A172 (cell line): ENCODE measurements at regions not wholly inside any gene's neighbourhood (a gene's known extent, or its start where the extent isn't known, plus 50 kb on each side); places are given as distances from the start of the nearest gene placed in this dataset.

Experiments
- DNase-seq: peaks from one replicate; pipeline ENCODE4 v3.0.0-alpha.2; 2015; ENCODE audit warnings: low spot score

DNA sequence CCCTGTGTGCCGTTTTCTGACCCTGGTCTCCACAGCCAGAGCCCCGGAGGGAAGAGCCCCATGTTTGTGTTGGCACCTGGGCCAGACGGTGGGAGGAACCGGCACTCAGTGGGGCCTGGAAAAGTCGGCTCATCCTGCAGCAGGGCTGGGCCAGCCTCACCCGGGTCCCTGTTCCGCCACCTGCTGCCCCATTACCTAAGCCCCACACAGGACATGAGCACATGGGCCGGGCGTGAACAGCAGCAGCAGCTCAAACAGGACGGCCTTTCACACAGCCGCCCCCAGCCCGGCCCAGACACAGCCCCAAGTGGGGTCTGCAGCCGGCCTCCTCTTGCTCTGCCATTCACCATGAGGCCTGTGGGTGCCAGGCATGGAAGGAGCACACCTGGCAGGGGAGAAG lies 302.4 kb downstream of the MN1 start:
- DNase-seq = no peak

DNA sequence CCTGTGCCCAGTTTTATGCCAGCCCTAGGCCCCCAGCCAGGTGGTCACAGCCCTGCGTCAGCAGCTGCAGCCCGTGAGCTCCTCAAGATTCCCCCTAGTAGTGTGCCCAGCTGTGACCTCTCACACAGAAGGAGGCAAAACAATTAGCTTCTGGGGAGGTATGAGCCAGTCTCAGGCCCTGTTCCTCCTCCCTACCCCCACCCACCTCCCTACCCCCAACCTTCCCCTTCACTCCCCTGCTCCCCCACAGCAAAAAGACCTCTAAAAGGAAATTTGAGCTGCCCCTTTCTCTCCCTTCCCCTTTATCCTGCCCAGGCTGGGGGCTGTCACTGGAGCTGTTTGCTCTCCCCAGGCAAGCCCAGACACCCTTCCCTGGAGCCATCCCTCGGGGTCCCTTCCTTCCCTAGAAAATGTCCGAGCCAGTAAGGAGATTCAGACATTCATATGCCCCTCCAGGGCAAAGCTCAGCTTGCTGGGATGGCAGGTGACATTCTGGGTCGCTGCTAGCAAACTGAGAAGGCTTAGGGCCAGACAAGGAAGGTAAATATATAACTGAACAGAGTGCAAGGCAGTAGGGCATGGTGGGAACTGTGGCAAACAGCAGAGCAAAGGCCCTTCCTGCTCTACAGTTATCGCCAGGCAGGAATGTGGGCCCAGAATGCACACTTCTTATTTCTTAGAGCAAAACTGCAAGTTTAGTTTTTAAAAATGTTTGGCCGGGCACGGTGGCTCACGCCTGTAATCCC lies 300.2 kb downstream of the MN1 start:
- DNase-seq = no peak

DNA sequence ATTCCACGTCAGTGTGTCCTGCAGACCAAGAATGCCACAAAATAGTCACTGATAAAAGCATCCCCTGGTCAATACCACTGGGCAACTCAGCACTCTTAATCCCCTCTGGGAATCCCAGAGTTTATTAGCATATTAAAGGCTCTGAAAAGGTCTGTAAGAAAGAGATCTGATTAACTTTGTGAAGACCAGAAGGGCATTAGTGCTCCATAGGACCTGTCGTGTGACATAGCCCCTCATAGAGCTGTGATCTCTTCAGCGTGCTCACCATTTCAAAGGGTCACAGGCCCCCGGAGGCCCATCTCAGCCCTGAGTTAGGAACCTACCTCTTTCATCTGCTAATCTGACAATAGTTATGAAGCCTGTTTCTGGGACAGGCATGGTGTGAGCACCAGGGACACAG lies 299.2 kb downstream of the MN1 start:
- no peak for DNase-seq

DNA sequence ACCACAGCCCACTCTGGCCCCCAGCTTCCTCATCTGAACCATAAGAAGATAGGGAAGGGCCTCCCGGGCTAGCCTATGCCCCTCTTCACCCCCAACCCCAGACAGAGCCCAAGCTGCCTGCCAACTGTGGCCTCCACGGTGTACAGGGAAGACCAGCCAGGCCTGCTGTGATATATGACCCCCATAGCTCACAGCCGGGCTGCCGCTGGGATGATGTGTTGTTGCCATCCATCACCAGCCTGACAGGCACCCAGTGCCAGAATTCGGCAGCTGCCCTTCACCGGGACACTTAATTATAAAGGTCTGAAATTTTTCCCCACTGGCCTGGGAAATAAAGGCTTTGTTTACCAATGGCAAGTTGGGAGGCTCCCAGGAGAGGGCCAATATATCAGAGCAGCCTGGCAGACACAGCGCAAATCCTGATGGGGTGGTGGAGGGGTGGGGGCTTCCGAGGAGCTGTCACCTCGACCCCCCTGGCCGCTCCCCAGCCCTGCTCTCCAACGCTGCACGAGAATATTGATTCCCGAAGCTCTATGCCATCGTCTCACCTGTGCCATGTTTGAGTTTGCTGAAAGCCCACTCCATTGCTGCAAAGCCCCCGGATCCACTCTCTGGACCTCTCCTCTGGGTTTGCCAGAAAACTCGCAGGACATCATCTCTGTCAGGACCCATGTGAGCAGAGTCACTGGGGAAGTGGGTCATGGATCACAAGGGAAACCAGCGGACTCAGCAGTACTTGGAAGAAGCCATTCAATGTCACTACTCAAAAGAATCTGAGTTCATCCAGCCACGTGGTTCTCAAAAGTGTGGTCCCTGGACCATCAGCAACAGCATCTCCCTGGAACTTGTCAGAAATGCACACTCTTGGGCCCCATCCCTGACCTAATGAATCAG lies 296.9 kb downstream of the MN1 start:
- no peak for DNase-seq

DNA sequence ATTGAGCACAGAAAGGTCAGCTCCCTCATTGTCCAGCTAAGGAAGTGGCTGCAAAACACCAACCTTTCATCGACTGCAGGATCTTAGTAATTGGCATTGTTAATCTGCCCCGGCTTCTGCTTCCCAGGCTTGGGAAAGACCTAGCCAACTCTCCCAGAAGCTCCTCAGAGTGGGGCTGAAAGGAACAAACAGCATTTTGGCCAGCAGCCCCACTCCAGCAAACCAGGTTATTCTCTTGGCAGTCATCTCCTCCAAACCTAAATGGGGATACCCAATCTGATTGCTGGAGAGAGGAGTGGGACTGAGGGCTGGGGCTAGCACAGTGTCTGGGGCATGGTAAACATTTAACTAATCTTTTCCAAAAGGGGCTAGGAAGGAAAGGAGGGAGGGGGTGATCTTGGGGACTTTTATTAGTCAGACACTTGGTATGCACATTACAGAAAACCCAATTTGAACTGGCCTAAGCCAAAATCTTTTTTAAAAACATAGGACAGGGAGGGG lies 294.4 kb downstream of the MN1 start:
- DNase-seq = no peak

DNA sequence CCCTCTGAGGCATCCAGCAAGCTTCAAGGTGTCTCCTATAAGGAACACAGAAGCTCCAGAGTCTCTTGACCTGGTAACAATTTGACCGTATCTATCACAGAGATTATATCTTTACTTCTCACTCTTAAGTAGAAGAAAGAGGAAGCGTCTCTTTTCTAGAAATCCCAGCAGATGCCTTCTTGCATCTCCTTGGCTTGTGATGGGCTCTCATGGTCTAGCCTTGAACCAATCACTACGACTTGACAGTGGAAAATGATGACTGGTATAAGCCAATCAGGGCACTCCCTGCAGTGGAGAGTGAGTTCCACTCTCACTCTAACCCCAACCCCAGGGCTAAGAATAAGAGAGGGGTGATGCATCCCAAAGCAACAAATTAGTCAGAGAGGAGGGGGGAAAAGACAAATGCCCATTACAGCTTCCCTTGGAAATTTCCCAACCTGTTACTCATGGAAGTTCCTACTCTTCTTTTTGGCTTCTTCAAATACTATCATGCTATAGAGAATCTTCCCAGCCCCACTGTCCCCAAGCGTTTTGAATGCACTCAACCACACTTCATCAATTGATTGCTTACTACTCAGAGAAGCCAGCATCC lies 293.5 kb downstream of the MN1 start:
- no peak for DNase-seq

DNA sequence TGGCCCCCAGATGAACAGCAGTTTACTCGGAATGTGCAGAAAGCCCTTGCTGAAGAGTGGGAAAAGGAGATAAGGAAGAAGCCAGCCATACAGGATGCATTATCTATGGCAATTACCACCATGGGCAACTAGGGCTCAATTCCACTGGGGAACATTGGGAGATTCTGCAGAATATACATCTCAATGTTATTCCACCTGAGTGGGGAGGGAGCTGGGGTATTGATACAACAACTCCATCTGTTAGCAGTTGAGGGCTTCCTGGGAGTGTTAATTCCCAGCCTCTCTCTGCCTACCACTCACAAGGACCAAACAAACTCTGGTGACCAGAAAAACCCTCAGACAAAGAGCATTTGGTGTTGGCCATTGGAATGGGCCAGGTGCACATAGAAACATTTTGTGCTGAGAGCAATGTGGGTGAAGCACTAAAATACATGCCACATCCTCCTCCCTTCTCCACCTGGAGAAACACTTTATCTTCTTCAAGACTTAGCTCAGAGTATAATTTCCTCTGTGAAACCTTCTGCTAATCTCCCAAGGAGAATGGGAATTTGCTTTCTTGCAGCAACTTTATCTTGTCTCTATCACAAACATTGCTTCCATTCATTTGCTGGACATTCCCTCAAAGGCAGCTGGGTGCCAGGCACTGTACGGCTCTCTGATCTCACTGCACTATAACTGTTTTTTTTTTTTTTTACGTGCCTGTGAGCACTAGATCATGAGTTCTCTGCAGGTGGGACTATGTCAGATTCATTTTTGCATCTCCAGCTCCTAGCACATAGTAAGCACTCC lies 292.2 kb downstream of the MN1 start:
- DNase-seq = no peak

DNA sequence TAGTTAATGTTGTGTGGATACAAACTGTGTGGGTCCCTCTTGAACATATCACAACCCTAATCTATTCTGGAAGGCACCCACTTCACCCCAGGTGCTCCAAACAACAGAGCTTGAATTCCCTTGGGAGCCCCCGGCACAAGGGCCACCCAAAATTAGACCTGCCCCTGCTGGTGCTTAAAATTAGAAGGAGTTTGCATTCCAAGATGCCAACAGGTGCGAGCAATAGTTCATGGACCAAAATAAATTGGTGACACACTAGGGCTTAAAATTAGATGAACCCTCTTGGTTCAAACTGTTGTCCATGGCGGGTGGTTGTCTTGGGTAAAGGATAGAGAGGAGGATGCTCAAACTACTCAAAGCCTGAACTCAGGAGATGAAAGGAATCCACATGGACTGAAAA lies 291.5 kb downstream of the MN1 start:
- no peak for DNase-seq

DNA sequence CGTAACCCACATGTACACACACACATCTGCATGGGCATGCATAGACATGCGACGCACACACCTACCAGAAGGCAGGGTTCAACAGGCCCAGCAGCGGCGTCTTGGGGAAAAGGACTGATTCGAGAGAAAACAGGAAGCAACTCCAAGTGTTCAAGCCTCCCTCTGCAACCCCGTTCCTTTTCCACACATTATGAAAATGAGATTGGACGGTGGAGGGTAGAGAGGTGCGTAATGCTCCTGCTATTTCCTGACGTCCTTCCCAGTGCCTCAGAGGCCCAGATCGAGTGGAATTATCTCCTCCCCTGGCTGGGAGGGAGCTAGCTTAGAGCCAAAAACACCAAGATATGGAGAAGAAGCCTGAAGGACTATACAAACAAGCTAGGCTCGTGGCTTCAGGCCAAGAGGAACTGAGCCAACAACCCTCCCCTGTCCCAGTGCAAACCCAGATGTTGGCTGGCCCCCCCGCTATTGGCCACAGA lies 289.2 kb downstream of the MN1 start:
- peak; percentile 83 for DNase-seq

DNA sequence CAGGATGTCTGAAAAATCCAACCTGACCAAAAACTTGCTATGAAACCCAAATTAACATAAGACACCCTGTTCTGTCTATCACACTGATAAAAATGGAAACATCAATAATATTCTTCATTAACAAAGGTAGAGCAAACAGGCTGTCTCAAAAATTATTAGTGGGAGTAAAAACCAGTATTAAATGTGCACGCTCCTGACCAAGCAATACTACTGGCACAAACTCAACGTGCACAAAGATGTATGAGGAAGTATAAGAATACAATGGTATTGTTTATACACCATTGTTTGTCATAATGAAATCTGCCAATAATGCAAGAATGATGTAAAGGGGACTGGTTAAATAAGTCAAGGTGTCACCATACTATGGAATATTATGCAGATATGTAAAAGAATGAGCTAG lies 288.5 kb downstream of the MN1 start:
- DNase-seq = no peak

DNA sequence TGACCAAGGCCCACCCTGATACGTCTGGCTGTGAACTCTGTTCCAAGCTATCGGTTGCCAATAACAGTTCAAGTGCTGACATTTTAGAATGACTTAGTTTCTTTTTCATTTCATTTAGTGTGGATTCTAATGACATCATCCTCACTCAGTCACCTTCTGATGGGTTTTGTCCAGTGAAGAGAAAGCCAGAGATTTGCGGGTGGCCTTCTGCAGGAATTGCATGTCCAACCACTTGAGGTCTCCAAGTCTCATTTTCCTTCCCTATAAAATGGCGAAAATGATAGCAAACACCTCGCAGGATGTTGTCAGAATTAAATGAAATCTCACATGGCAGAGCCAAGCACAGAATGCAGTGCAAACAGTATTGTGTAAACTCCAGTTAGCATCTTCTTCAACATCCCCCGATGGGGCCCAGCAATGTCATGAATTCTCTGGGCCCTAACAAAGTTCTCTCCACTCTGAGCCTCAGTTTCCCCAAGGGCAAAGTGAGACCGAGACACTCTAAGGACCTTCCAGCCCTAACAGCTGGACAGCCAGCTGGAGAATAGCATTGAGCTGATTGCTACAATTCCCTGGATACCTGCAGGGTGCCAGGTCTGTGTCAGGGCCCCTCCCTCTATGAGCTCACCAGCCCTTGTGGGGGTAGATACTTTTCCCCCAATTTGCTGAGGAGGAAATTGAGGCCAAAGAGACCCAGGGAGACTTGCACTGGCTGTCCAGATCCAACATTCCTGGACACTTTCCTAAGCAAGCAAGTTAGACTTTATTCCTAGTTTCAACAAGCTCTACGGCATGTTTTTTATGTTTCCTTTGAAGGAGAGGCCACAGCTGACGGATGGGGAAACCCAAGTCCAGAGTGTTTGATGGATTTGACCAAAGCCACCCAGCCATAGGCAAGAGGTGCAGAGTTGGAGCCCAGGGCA lies 286.7 kb downstream of the MN1 start:
- no peak for DNase-seq

DNA sequence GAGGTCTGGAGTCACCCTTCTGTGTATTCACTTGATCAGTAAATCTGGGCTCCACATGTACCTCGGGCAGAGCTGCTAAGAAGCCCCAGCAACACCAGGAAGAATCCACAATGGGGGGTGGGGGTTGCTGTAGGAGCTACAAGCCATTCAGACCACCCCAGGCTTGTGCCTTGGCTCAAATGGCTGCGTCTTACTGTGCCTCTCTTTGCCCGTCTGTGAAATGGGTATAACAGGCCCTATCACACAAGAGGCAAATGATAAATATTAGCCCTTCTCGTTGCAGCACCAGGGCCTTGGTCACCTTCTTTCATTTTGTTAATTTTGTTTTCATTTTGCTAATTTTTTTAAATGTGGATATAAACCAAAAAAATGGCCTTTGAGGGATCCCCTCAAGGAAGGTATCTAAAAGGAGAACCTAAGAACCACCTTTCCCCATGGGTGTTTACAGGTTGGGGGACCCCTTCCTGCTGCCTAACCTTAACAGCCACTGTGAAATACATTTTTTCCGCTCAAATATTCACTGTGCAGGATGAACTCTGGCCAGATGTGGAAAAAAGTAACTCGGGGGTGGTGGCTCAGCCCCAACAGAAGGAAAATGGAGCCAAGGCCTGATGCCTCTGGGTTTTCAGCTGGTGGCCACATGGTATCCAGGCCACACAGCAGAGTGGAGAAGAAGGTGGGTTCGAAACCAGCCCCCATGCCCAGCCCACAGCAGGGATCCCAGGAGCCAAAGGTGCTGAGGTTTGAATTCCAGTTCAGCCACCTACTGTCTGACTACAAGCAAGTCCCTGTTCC lies 284.0 kb downstream of the MN1 start:
- DNase-seq = no peak

DNA sequence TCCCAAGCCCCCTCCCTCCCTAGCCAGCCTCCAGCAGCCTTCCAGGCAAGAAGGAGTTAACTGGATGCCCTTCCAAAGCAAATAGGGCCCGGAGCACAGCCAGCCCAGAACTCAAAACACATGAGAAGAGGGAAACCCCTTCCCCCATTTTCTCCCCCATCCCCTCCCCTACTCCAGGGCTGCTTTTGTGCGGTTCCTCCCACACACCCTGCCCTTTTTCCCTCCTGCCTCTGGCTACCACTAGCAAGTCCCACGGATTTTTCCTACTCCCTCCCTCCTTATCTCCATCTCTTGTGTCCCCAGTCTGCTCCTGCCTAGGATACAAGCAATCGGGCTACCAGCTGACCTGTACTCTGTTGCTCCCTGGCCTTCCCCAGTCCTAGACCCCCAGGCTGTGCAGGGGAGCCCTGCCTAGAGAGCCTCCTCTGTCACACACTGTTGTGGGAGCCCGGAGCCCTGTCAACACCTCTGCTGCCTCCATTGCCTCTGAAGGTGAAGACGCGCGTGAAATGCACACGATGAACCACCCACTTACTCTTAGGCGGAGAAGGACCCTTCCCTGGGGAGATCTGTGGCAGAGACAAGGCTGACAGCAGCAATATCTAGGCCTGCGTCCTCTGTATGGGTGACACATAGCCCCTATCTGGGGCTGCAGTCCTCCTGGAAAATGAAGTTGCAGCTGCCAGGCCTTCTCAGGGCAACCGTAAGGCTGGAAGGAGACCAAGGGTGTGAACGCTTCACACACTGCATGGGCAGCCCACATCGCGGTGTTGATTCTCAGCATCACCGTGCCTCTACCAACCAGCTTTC lies 282.8 kb downstream of the MN1 start:
- DNase-seq = no peak

DNA sequence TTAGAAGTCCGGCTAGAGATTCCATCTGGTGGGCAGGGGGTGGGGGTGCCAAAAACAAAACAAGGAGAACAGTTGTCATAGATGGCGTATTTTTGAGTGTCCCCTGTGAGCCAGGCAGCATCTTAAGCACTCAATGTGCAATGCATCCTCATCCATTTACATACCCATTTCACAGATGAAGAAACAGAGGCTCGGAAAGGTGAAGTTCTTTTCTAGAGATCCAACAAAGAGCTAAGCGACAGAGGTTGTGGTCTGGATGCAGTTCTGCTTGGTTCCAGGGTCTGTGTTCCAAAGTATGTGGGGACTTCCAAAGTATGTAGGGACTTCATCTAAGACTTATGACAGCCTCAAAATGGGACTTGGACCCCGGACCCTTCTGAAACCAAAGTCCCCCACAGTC lies 277.8 kb downstream of the MN1 start:
- no peak for DNase-seq

DNA sequence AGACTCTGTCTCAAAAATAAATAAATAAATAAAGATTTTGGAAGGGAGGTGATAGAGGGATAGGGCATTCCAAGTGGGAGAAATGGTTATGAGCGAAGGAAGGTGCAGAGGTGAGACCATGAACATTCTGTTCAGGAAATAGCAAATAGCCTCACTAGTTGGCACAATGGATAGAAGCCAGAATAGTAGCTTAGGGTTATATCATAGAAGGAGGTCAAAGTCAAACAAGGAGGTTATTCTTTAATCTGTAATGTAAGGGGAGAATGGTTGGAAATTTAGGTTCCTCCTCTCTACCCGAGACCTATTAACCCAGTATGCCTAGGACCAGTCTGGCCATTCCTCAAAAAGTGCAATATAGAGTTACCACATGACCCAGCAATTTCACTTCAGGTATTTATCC lies 275.8 kb downstream of the MN1 start:
- no peak for DNase-seq

DNA sequence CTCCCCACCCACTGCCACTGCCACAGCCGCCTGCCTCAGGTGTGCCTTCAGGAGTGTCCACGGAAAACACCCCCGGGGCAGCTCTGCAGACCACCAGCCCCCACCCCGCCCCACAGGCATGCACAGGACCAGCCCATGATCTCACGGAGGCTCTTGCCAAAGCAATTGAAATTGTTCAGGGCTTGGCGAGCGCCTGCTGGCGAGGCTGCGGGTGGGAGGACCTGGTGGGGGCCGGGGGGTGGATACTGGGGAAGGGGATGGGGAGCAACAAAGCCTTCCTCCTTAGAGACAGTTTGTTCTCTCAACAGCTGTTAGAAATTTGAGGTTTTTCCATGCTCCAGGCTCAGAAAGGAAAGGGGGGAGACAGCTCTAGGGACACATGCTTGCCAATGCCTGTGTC lies 274.7 kb downstream of the MN1 start:
- no peak for DNase-seq

DNA sequence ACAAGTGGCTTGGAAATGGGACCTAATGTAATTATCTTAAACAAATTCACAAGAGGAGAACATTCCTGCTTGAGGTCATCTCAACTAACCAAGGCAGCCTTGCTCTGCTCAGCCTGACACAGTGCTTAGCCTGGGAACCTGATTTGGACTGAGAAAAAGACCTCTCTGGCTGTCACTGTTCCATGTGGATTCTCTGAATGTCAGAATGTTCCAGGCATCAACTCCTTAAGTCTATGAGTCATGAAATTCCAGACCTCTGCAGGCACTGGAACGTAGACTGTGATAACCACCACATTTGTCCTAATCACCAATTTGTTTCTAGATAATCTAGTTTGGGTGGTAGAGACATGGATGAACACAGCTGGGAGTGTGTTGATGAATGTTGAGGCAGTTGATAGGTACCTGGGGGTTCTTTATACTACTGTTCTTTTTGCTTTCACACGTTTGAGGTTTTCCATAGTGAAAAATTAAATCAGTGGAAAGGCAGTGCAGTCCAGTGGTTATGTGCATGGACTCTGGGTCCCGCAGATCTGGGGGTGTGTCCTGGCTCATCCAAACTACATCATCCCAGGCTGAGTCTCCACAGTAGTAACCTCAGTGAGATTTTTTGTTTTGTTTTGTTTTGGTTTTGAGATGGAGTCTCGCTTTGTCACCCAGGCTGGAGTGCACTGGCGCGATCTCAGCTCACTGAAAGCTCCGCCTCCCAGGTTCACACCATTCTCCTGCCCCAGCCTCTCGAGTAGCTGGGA lies 269.6 kb downstream of the MN1 start:
- DNase-seq = peak; percentile 60

DNA sequence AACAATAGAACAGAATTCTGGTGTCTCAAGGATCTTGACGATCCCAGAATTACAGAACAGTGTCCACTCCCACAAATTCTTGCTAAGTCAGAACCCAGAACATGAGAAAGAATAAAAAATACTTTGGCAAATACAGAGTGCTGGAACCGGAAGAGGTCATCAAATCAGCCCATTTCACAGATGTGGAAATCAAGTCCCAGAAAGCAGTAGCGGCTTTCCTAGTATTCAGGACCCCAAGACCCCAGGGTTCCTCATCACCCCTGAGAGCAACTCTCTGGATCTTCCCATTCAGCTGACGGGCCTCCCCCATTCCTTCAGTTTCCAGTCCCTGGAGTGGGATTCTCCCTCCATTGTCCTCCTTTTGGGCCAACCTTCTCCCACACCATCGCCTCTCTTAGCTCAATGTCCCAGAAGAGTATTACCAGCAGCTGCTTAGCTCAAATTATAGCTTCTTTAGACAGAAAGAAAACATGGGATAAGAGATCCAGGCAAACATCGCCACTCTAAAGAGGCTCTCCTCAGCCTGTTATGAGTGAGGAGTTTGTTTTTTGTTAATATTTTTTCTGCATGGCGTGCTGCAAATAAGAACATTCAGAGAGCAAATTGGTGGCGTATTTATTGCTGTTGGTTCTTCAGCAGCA lies 268.3 kb downstream of the MN1 start:
- no peak for DNase-seq
